B cell (primary cell): ENCODE measurements at regions not wholly inside any gene's neighbourhood (a gene's known extent, or its start where the extent isn't known, plus 50 kb on each side); places are given as distances from the start of the nearest gene placed in this dataset.

Source experiments
- ATAC-seq: fragments of 200-7000 bp; cut with Tn5 transposase; one replicate; pipeline ENCODE4 v1.10.0; 2021; ENCODE audit warnings: low read depth, mild to moderate bottlenecking, moderate number of reproducible peaks, moderate library complexity
- CTCF ChIA-PET: fragments of 350-600 bp; sonication (Branson Sonifier 250); formaldehyde crosslinking; loops from one replicate; lab custom pipeline; 2021; ENCODE audit warnings: antibody characterized with exemption, inconsistent platforms; lab: Charles Lee
- POLR2A ChIA-PET: fragments of 350-600 bp; sonication (Branson Sonifier 250); formaldehyde crosslinking; loops from one replicate; lab custom pipeline; 2021; ENCODE audit warnings: antibody characterized with exemption; lab: Charles Lee
- DNase-seq: peaks from one replicate; pipeline ENCODE4 v3.0.0; 2013
- H2AFZ ChIP-seq: 2 replicates; pipeline ENCODE4 v1.6.1; 2012; ENCODE audit warnings: mild to moderate bottlenecking, low read depth, low read length; ENCODE audit not compliant: insufficient read depth, poor library complexity, severe bottlenecking
- H3K27ac ChIP-seq, 2 donors: 1 replicate in 1 of 2; 2 replicates in 1 of 2; pipeline ENCODE4 v1.5.1; 2012 to 2013; ENCODE audit warnings: low read length in 2 of 2, mild to moderate bottlenecking in 2 of 2, moderate library complexity in 1 of 2
- H3K27me3 ChIP-seq, 4 experiments: fragments of 200-600 bp in 1 of 4; sonication (generic) in 1 of 4; replicated peaks in 1 of 4; 1 replicate in 2 of 4; 2 replicates in 2 of 4; pipeline versions ENCODE4 v1.6.1 to v1.7.0; 2013 to 2016; ENCODE audit warnings: low read length in 3 of 4, mild to moderate bottlenecking in 2 of 4, mixed read lengths in 1 of 4, moderate library complexity in 1 of 4; ENCODE audit not compliant: insufficient read depth in 4 of 4, control insufficient read depth in 3 of 4; ENCODE audit errors: control extremely low read depth in 1 of 4
- H3K36me3 ChIP-seq, 2 experiments: replicated peaks in 1 of 2; 1 replicate in 1 of 2; 2 replicates in 1 of 2; pipeline versions ENCODE4 v1.6.1 to v1.7.1; 2013; ENCODE audit warnings: low read length in 1 of 2; ENCODE audit not compliant: insufficient read depth in 2 of 2, control insufficient read depth in 1 of 2; ENCODE audit errors: control extremely low read depth in 1 of 2, extremely low read depth in 1 of 2
- H3K4me1 ChIP-seq, 2 donors: fragments of 200-600 bp in 1 of 2; sonication (generic) in 1 of 2; 1 replicate in 1 of 2; 2 replicates in 1 of 2; pipeline versions ENCODE4 v1.5.1 to v1.6.1; 2013 to 2017; ENCODE audit warnings: low read length in 2 of 2; ENCODE audit not compliant: control insufficient read depth in 2 of 2, insufficient read depth in 2 of 2
- H3K4me2 ChIP-seq: replicated peaks from 2 replicates; pipeline ENCODE3; 2012; ENCODE audit warnings: mild to moderate bottlenecking, low read depth, low read length; ENCODE audit not compliant: poor library complexity, severe bottlenecking
- H3K4me3 ChIP-seq, 5 experiments: fragments of 200-600 bp in 1 of 5; sonication (generic) in 1 of 5; 1 replicate in 3 of 5; 2 replicates in 2 of 5; pipeline versions ENCODE4 v1.5.1 to v1.7.0; 2011 to 2016; ENCODE audit warnings: low read length in 4 of 5, mild to moderate bottlenecking in 4 of 5, low read depth in 2 of 5, control low read depth in 1 of 5, moderate library complexity in 1 of 5; ENCODE audit not compliant: insufficient read depth in 1 of 5; ENCODE audit errors: control extremely low read depth in 1 of 5, extremely low read depth in 1 of 5
- H3K79me2 ChIP-seq: fragments of 200-600 bp; sonication (generic); one replicate; pipeline ENCODE4 v1.6.0; 2016; ENCODE audit warnings: low read length; ENCODE audit not compliant: control insufficient read depth, insufficient read depth
- H3K9ac ChIP-seq: fragments of 200-600 bp; sonication (generic); 2 replicates; pipeline ENCODE4 v1.6.1; 2017; ENCODE audit warnings: mild to moderate bottlenecking, low read length, moderate library complexity
- H3K9me3 ChIP-seq, 3 donors: one replicate each; pipeline versions ENCODE4 v1.6.1 to v1.7.1; 2013; ENCODE audit warnings: low read length in 2 of 3; ENCODE audit not compliant: control insufficient read depth in 2 of 3, insufficient read depth in 1 of 3; ENCODE audit errors: control extremely low read depth in 1 of 3
- H4K20me1 ChIP-seq: 2 replicates; pipeline ENCODE4 v1.6.0; 2012; ENCODE audit warnings: mild to moderate bottlenecking, low read length; ENCODE audit not compliant: insufficient read depth, control insufficient read depth, poor library complexity, severe bottlenecking
- H3K27ac Mint-ChIP-seq: one replicate; pipeline ENCODE4 v1.8.0; 2021; ENCODE audit warnings: mixed read lengths
- H3K27me3 Mint-ChIP-seq: one replicate; pipeline ENCODE4 v1.8.0; 2021; ENCODE audit warnings: mixed read lengths
- H3K4me1 Mint-ChIP-seq: one replicate; pipeline ENCODE4 v1.8.0; 2021; ENCODE audit warnings: mixed read lengths
- H3K4me3 Mint-ChIP-seq: one replicate; pipeline ENCODE4 v1.8.0; 2021; ENCODE audit warnings: mixed read lengths
- H3K9me3 Mint-ChIP-seq: one replicate; pipeline ENCODE4 v1.8.0; 2022; ENCODE audit warnings: mixed read lengths; ENCODE audit not compliant: insufficient read depth
- CTCF ChIP-seq: fragments of 200-600 bp; IDR thresholded peaks from one replicate; pipeline ENCODE4 v1.8.0; 2022; ENCODE audit warnings: antibody characterized with exemption, mild to moderate bottlenecking
- EZH2 ChIP-seq: IDR thresholded peaks from 2 replicates; pipeline ENCODE4 v1.6.1; 2012; ENCODE audit warnings: borderline replicate concordance, low read depth, mild to moderate bottlenecking, moderate library complexity, low read length; ENCODE audit not compliant: insufficient read depth, poor library complexity, severe bottlenecking
- WGBS: methylation state at CpG from one replicate; pipeline ENCODE4 v1.1.5; 2013; ENCODE audit warnings: missing lambda C conversion rate; ENCODE audit not compliant: insufficient coverage; 5-methylcytosine and 5-hydroxymethylcytosine counted together
- intact Hi-C: fragments of 100-400 bp; cut with micrococcal nuclease; formaldehyde crosslinking; loops from one replicate; pipeline ENCODE4 v1.10.0; 2022

- no peak overlapping the region for H3K27ac Mint-ChIP-seq
- no peak for ATAC-seq
- Histone ChIP-seq H4K20me1 (no peaks in the 10 kb centered on the region), H3K4me2 (no peak overlapping the region), H3K4me3 (no peak overlapping the region), H2AFZ (no peak overlapping the region), H3K27me3 (no peaks in the 10 kb centered on the region), H3K9ac (no peak overlapping the region), H3K4me1 (no peaks in the 10 kb centered on the region), H3K9me3 (no peaks in the 10 kb centered on the region), H3K27ac (no peak overlapping the region), H3K79me2 (no peaks in the 10 kb centered on the region), H3K36me3 (no peaks in the 10 kb centered on the region)
- WGBS = no CpG with 5 or more reads among the region's 4 CpGs
- no peak overlapping the region for H3K4me3 Mint-ChIP-seq
- intact Hi-C loops = no loop called here
- H3K4me1 Mint-ChIP-seq = no peaks in the 10 kb centered on the region
- ChIA-PET CTCF (no interaction called here), POLR2A (no interaction called here)
- no peaks in the 10 kb centered on the region for H3K27me3 Mint-ChIP-seq
- no peak for DNase-seq
- TF ChIP-seq CTCF = no peak
- no peak for TF ChIP-seq EZH2
- no peaks in the 10 kb centered on the region for H3K9me3 Mint-ChIP-seq
Measured at GRCh38 chr5:30937070-30937469, 256.4 kb upstream of the CDH6 start.

GRCh38 chr5:30933599-30933998 lies 259.9 kb upstream of the CDH6 start:
- H3K27me3 Mint-ChIP-seq = no peaks in the 10 kb centered on the region
- CTCF ChIA-PET = no interaction called here
- TF ChIP-seq CTCF = no peak
- TF ChIP-seq EZH2 = no peak

More at GRCh38 chr5:30933599-30933998, 259.9 kb upstream of the CDH6 start:
- Histone ChIP-seq H3K4me1 (no peaks in the 10 kb centered on the region), H3K36me3 (no peaks in the 10 kb centered on the region), H3K4me3 (no peak overlapping the region), H3K9ac (no peak overlapping the region), H3K27me3 (no peaks in the 10 kb centered on the region), H2AFZ (no peak overlapping the region), H3K4me2 (no peak overlapping the region), H3K79me2 (no peaks in the 10 kb centered on the region), H3K27ac (no peak overlapping the region), H4K20me1 (no peaks in the 10 kb centered on the region), H3K9me3 (no peaks in the 10 kb centered on the region)
- Mint-ChIP-seq H3K27ac (no peak overlapping the region), H3K4me1 (no peaks in the 10 kb centered on the region), H3K4me3 (no peak overlapping the region), H3K9me3 (peaks cover 2% of the 10 kb centered on the region)
- no peak for ATAC-seq
- POLR2A ChIA-PET = no interaction called here
- intact Hi-C loops = no loop called here
- no CpG with 5 or more reads among the region's 4 CpGs for WGBS
- no peak for DNase-seq
